ENCODE measurements at regions not wholly inside any gene's neighbourhood (a gene's known extent, or its start where the extent isn't known, plus 50 kb on each side); places are given as distances from the start of the nearest gene placed in this dataset.

DNA sequence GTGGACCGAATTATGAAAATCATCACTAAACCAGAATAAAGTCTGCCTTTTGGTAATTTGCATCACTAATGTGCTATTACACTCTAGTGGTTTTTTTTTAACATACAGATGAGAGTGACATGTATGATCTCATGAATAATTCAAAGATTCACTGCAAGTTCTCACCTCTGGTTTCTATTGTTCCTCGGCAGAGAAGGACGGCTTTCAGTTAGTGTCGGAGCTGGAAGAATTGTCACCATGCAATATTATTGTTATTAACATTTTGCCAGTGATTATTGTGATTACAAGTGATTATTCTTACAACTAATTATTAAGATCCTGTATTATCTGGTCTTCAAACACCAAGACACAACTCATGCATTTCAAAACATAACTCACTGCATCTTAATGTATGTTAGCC is 366.6 kb upstream of the RPS23 start:
- no peak overlapping the region for H2BK12ac ChIP-seq (ENCODE audit: low read depth, low read length)
- H3K4me2 ChIP-seq (ENCODE audit: insufficient read depth in 1 of 2, low read depth in 2 of 2, low read length in 2 of 2): no peak overlapping the region
- no peak overlapping the region for H2AFZ ChIP-seq (ENCODE audit: low read length)
- no peak overlapping the region for H3K27ac ChIP-seq (ENCODE audit: low read depth, low read length)
- H2BK15ac ChIP-seq (ENCODE audit: low read length): no peak overlapping the region
- no peaks in the 10 kb centered on the region for H3K79me2 ChIP-seq (ENCODE audit: control insufficient read depth in 1 of 2, insufficient read depth in 2 of 2, low read length in 2 of 2)
- H3K18ac ChIP-seq (ENCODE audit: extremely low read depth, low read length): no peak overlapping the region
- no peak overlapping the region for H3K56ac ChIP-seq (replicated peaks; ENCODE audit: insufficient read length, low read depth, low read length)
- no peaks in the 10 kb centered on the region for H4K20me1 ChIP-seq (replicated peaks in 1 of 2; ENCODE audit: control insufficient read depth in 1 of 2, insufficient read depth in 2 of 2, low read length in 2 of 2)
- H3K4ac ChIP-seq (replicated peaks; ENCODE audit: insufficient read length, low read depth, low read length): no peak overlapping the region
- no peaks in the 10 kb centered on the region for H3K23me2 ChIP-seq (ENCODE audit: low read depth, low read length)
- no peak overlapping the region for H2AK5ac ChIP-seq (ENCODE audit: low read depth, low read length)
- H3K23ac ChIP-seq (ENCODE audit: insufficient read length): no peak overlapping the region
- H3K14ac ChIP-seq (ENCODE audit: insufficient read length): no peak overlapping the region
- DNase-seq (ENCODE audit: low read depth in 1 of 2, low spot score in 2 of 2): no peak
- H4K8ac ChIP-seq (ENCODE audit: extremely low read depth, insufficient read depth, low read length): no peak overlapping the region
- H3K4me3 ChIP-seq (ENCODE audit: extremely low read depth in 1 of 4, insufficient read depth in 2 of 4, low read depth in 3 of 4, low read length in 4 of 4): no peak overlapping the region
- H3K27me3 ChIP-seq (replicated peaks in 1 of 4; ENCODE audit: control insufficient read depth in 3 of 4, extremely low read depth in 1 of 4, insufficient read depth in 3 of 4, low read length in 3 of 4): no peaks in the 10 kb centered on the region
- peaks cover 0 to 2% (median under 1%) of the 10 kb centered on the region in 4 experiments; a peak in 3 of 7 replicates for H3K4me1 ChIP-seq (replicated peaks in 1 of 4; ENCODE audit: control insufficient read depth in 3 of 4, insufficient read depth in 4 of 4, low read length in 3 of 4)
- H3K9me3 ChIP-seq (ENCODE audit: insufficient read depth in 2 of 2, low read depth in 1 of 2, low read length in 1 of 2): no peaks in the 10 kb centered on the region
- no peak overlapping the region for H4K5ac ChIP-seq (ENCODE audit: insufficient read length, low read depth, low read length)
- H2BK5ac ChIP-seq (ENCODE audit: low read depth, low read length): no peak overlapping the region
- 92% methylated on average over 4 of the region's 4 CpGs; no CpG with 5 or more reads in 1 of the 2 experiments for WGBS, 2 experiments (ENCODE audit: extremely low coverage in 1 of 2, insufficient coverage in 1 of 2, insufficient read length in 1 of 2, insufficient replicate concordance in 2 of 2, low coverage in 1 of 2, low lambda C conversion rate in 2 of 2, missing lambda C conversion rate in 1 of 2)
- H3K9ac ChIP-seq (replicated peaks in 1 of 4; ENCODE audit: extremely low read depth in 1 of 4, low read depth in 3 of 4, low read length in 3 of 4): no peak overlapping the region
- ChIA-PET CTCF (ENCODE audit: partially characterized antibody) (interaction anchor here (1.0 to 1.3 kb wide), 2 partner anchors 149 to 332 kb away, joined by 4 read pairs; no protein-coding TSS in a partner anchor), POLR2A (ENCODE audit: partially characterized antibody) (no interaction called here)
- FAIRE-seq: no peak
- H2BK20ac ChIP-seq (ENCODE audit: low read length): no peak overlapping the region
- TF ChIP-seq, protein P1, sequence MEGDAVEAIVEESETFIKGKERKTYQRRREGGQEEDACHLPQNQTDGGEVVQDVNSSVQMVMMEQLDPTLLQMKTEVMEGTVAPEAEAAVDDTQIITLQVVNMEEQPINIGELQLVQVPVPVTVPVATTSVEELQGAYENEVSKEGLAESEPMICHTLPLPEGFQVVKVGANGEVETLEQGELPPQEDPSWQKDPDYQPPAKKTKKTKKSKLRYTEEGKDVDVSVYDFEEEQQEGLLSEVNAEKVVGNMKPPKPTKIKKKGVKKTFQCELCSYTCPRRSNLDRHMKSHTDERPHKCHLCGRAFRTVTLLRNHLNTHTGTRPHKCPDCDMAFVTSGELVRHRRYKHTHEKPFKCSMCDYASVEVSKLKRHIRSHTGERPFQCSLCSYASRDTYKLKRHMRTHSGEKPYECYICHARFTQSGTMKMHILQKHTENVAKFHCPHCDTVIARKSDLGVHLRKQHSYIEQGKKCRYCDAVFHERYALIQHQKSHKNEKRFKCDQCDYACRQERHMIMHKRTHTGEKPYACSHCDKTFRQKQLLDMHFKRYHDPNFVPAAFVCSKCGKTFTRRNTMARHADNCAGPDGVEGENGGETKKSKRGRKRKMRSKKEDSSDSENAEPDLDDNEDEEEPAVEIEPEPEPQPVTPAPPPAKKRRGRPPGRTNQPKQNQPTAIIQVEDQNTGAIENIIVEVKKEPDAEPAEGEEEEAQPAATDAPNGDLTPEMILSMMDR (IDR thresholded peaks at IDR 0.05; ENCODE audit: control extremely low read depth in 1 of 3, insufficient read depth in 1 of 3, low read depth in 1 of 3, low read length in 3 of 3): no peak
- no peaks in the 10 kb centered on the region for H3K79me1 ChIP-seq (ENCODE audit: low read depth, low read length)
- H2BK120ac ChIP-seq (replicated peaks; ENCODE audit: low read depth, low read length): no peak overlapping the region
- no peak overlapping the region for H4K91ac ChIP-seq (replicated peaks; ENCODE audit: insufficient read length, low read length)
- H3K36me3 ChIP-seq (ENCODE audit: control insufficient read depth in 2 of 4, insufficient read depth in 4 of 4, low read length in 3 of 4): no peaks in the 10 kb centered on the region

All from H1 (cell line).